Chondrocyte (in vitro differentiated cells): ENCODE measurements at regions not wholly inside any gene's neighbourhood (a gene's known extent, or its start where the extent isn't known, plus 50 kb on each side); places are given as distances from the start of the nearest gene placed in this dataset.
"Not testable (repeated sequence)": the region's sequence is repeated elsewhere in the genome, so short reads cannot be mapped to it uniquely, and the experiment has no call there.

Experiments used
- DNase-seq: peaks from one replicate; pipeline ENCODE4 v3.0.0; 2021; ENCODE audit warnings: mixed read lengths, low spot score
- H3K27ac Mint-ChIP-seq: one replicate; pipeline ENCODE4 v1.8.0; 2021; ENCODE audit warnings: mild to moderate bottlenecking, moderate library complexity, mixed read lengths; ENCODE audit not compliant: unreplicated experiment
- H3K27me3 Mint-ChIP-seq: 2 replicates; pipeline ENCODE4 v1.8.0; 2021; ENCODE audit warnings: low read depth, mixed read lengths
- H3K36me3 Mint-ChIP-seq: 2 replicates; pipeline ENCODE4 v1.8.0; 2021; ENCODE audit warnings: low read depth, mixed read lengths
- H3K4me1 Mint-ChIP-seq: 2 replicates; pipeline ENCODE4 v1.8.0; 2021; ENCODE audit warnings: low read depth, mild to moderate bottlenecking, mixed read lengths
- H3K4me3 Mint-ChIP-seq: one replicate; pipeline ENCODE4 v1.8.0; 2021; ENCODE audit warnings: mild to moderate bottlenecking, moderate library complexity, mixed read lengths; ENCODE audit not compliant: unreplicated experiment
- H3K9me3 Mint-ChIP-seq: 2 replicates; pipeline ENCODE4 v1.8.0; 2021; ENCODE audit warnings: low read depth, mixed read lengths
- TF ChIP-seq, protein P1 (sequence below): fragments of 200-600 bp; sonication (generic); IDR thresholded peaks from 2 replicates; pipeline ENCODE4 v1.5.0; 2021; ENCODE audit warnings: antibody characterized with exemption, mild to moderate bottlenecking, moderate library complexity

GRCh38 chr2:53512071-53512826 lies 255.4 kb upstream of the CHAC2 start:
- H3K27me3 Mint-ChIP-seq, result no peaks in the 10 kb centered on the region
- no peak overlapping the region for H3K4me3 Mint-ChIP-seq
- H3K9me3 Mint-ChIP-seq, result peaks cover 4% of the 10 kb centered on the region
- H3K27ac Mint-ChIP-seq, result no peak overlapping the region
- TF ChIP-seq, protein P1, sequence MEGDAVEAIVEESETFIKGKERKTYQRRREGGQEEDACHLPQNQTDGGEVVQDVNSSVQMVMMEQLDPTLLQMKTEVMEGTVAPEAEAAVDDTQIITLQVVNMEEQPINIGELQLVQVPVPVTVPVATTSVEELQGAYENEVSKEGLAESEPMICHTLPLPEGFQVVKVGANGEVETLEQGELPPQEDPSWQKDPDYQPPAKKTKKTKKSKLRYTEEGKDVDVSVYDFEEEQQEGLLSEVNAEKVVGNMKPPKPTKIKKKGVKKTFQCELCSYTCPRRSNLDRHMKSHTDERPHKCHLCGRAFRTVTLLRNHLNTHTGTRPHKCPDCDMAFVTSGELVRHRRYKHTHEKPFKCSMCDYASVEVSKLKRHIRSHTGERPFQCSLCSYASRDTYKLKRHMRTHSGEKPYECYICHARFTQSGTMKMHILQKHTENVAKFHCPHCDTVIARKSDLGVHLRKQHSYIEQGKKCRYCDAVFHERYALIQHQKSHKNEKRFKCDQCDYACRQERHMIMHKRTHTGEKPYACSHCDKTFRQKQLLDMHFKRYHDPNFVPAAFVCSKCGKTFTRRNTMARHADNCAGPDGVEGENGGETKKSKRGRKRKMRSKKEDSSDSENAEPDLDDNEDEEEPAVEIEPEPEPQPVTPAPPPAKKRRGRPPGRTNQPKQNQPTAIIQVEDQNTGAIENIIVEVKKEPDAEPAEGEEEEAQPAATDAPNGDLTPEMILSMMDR, result no peak
- H3K36me3 Mint-ChIP-seq, result no peaks in the 10 kb centered on the region
- H3K4me1 Mint-ChIP-seq, result peaks cover 13% of the 10 kb centered on the region
- no peak for DNase-seq

DNA sequence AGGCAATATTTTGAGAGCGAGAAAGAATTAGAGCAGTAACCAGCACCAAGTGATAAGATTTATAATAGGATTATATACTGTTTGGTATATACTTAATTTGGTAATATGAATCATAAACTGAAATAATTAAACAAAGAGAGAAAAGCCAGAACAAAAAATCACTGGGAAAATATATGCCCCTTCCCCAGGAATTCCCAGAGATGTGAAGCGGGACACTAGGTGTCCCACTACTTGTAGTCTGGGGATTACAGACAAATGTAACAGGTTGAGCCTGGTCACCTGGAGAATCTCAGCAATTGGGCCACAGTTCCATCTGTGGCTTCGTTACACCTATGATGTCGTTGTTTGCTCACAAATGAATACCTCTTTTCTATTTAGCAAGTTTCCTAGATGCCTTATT lies 256.1 kb upstream of the CHAC2 start:
- Mint-ChIP-seq H3K4me3 (no peak overlapping the region), H3K36me3 (no peaks in the 10 kb centered on the region), H3K27ac (no peak overlapping the region), H3K4me1 (peaks cover 18% of the 10 kb centered on the region), H3K9me3 (peaks cover 4% of the 10 kb centered on the region), H3K27me3 (no peaks in the 10 kb centered on the region)
- TF ChIP-seq, protein P1, result no peak
- DNase-seq, result no peak

DNA sequence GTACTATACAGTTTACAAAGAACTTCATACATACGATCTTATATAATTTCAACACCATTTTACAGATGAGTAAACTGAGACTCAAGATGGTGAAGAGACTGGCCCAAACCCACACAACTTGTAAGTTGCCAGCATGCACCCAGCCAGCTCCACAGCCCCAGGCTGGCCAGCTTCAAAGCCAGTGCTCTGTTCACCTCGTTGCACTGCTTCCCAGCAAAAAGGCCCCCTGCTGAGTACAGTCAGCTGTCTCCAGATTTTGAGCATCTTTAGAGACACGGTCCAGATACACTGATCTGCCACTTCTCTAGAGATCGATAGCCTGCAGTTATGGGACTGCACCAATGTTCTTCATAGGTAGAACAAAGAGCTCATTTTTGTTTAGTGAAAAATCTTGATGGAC lies 257.2 kb upstream of the CHAC2 start:
- H3K4me3 Mint-ChIP-seq, result no peak overlapping the region
- no peaks in the 10 kb centered on the region for H3K27me3 Mint-ChIP-seq
- H3K27ac Mint-ChIP-seq, result no peak overlapping the region
- DNase-seq, result no peak
- peaks cover 4% of the 10 kb centered on the region for H3K9me3 Mint-ChIP-seq
- no peaks in the 10 kb centered on the region for H3K36me3 Mint-ChIP-seq
- TF ChIP-seq, protein P1, result no peak
- peaks cover 27% of the 10 kb centered on the region for H3K4me1 Mint-ChIP-seq

DNA sequence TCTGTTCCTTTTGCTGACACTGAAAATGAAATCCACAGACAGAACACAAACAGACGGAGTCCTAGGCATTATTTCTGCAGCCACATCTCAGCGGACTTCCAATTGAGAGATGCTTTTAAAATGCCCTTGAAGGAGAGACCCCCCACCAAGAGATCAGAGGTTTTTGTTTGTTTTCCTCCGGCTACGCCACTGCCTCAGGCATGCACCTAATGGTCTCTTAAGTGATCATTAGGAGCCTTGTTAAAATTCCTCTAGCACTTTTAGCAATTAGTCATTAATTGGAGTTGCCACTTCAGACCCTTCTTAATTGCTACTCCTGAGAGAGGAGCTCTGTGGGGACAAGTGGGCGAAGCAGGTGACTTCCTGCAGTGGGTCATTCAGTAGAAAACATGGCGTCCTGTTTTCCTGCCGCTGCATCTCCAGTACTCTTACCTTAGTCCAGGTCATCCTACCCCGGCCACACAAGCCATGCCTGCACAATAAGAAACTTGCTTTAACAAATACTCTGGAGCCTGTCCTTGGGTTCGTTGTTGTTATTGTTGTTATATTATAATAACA lies 257.7 kb upstream of the CHAC2 start:
- Mint-ChIP-seq H3K9me3 (peaks cover 4% of the 10 kb centered on the region), H3K36me3 (no peaks in the 10 kb centered on the region), H3K27ac (no peak overlapping the region), H3K4me1 (peaks cover 29% of the 10 kb centered on the region), H3K27me3 (no peaks in the 10 kb centered on the region), H3K4me3 (no peak overlapping the region)
- DNase-seq, result no peak
- TF ChIP-seq, protein P1, result no peak

GRCh38 chr2:53508667-53509066 lies 258.9 kb upstream of the CHAC2 start:
- H3K4me3 Mint-ChIP-seq, result no peak overlapping the region
- H3K9me3 Mint-ChIP-seq, result peaks cover 4% of the 10 kb centered on the region
- no peak overlapping the region for H3K27ac Mint-ChIP-seq
- H3K4me1 Mint-ChIP-seq, result peaks cover 41% of the 10 kb centered on the region
- no peaks in the 10 kb centered on the region for H3K27me3 Mint-ChIP-seq
- no peak for DNase-seq
- no peaks in the 10 kb centered on the region for H3K36me3 Mint-ChIP-seq
- TF ChIP-seq, protein P1, result peak; percentile 33

GRCh38 chr2:53507070-53507469 lies 260.5 kb upstream of the CHAC2 start:
- H3K27ac Mint-ChIP-seq, H3K4me3 Mint-ChIP-seq, DNase-seq, H3K9me3 Mint-ChIP-seq, H3K36me3 Mint-ChIP-seq, H3K27me3 Mint-ChIP-seq: not testable (repeated sequence)
- H3K4me1 Mint-ChIP-seq, result peaks cover 54% of the 10 kb centered on the region
